C4-2B (cell line): ENCODE measurements at regions not wholly inside any gene's neighbourhood (a gene's known extent, or its start where the extent isn't known, plus 50 kb on each side); places are given as distances from the start of the nearest gene placed in this dataset.
A peak's percentile ranks its signal among the peaks of the same experiment; 100 is the strongest.

ENCODE experiments used
- H3K27ac ChIP-seq: fragments of 450-650 bp; 2 replicates; pipeline ENCODE4 v1.5.1; 2017
- ZFX ChIP-seq: fragments of 450-650 bp; IDR thresholded peaks from 2 replicates; pipeline ENCODE4 v1.6.1; 2017
- TF ChIP-seq, protein P1 (sequence below): fragments of 450-650 bp; conservative IDR thresholded peaks from 2 replicates; pipeline ENCODE4 v1.5.1; 2017; ENCODE audit warnings: mild to moderate bottlenecking

DNA sequence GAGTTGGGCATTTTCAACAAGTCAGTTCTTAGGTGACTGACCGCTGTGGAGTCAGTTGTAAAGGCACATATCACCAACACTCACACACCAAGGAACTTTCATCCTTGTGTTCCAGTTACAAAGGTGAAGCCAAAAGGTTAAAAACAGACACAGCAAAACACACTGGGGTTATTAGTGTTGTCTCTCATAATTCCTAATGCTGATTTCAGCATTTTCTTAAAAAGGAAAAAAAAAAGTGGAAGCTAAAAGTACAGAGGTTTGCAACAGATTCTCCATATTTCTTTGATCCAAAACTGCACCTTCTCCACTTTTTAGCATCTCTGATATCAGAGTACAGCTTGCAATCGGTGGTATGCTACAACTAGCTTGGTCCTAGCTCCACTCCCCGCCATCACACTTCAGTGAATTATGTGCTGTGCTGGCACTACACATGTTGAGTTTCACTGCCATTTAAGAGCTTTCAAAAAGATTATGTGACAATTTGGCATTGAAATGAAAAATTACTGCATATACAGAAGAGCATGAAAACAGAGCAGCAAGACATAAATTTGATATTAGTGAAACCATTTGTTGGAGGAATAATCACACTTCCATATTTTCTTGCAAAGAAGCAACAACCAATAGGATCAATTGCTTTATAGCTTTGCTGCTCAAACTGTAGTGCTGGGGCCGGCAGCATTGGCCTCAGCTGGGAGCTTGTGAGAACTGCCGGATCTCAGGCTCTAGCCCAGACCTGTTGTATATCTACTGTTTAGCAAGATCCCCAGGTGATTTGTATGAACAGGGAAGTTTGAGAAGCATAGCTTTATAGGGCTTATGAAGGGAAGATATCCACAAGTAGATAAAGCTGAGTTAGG is 62.3 kb upstream of the DAPL1 start:
- TF ChIP-seq, protein P1, sequence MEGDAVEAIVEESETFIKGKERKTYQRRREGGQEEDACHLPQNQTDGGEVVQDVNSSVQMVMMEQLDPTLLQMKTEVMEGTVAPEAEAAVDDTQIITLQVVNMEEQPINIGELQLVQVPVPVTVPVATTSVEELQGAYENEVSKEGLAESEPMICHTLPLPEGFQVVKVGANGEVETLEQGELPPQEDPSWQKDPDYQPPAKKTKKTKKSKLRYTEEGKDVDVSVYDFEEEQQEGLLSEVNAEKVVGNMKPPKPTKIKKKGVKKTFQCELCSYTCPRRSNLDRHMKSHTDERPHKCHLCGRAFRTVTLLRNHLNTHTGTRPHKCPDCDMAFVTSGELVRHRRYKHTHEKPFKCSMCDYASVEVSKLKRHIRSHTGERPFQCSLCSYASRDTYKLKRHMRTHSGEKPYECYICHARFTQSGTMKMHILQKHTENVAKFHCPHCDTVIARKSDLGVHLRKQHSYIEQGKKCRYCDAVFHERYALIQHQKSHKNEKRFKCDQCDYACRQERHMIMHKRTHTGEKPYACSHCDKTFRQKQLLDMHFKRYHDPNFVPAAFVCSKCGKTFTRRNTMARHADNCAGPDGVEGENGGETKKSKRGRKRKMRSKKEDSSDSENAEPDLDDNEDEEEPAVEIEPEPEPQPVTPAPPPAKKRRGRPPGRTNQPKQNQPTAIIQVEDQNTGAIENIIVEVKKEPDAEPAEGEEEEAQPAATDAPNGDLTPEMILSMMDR, result no peak
- no peak for TF ChIP-seq ZFX
- peak overlapping the region; percentile 16 for H3K27ac ChIP-seq

DNA sequence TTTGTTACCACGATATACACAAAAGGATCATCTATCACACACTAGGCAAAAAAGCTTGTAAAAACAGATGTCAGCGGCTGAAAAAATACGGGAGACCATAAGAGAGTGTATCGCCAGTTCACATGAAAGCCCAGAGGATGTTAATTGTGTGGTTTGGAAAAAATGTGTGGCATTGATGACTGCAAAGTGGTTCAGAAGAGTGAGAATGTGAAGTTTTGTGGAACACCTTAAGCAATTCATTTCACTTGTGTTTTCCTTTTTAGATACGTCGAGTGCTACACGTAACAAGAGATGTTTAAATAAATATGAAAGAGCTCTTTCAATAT is 61.7 kb upstream of the DAPL1 start:
- TF ChIP-seq, protein P1, result no peak
- TF ChIP-seq ZFX, result no peak
- no peak overlapping the region for H3K27ac ChIP-seq

DNA sequence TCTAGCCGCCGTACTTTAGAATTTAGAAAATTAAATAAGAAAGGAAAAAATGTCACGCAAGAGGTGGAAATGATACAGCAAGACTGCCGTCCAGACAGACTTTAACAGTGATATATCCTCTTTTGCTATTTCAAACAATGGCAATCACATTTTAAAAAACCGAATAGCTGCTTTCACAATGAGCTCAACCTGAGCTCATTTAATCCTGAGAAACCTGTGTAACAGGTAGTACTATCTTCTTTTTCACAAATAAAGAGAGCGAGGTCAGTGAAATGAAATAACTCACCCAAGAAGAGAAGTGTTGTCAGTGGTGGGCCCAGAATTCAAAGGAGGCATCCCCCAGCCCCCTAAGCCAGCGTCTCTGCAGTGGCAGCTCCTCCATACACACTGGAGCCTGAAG is 60.7 kb upstream of the DAPL1 start:
- H3K27ac ChIP-seq, result peak overlapping the region; percentile 57; the same call in 1 of the 2 replicates

DNA sequence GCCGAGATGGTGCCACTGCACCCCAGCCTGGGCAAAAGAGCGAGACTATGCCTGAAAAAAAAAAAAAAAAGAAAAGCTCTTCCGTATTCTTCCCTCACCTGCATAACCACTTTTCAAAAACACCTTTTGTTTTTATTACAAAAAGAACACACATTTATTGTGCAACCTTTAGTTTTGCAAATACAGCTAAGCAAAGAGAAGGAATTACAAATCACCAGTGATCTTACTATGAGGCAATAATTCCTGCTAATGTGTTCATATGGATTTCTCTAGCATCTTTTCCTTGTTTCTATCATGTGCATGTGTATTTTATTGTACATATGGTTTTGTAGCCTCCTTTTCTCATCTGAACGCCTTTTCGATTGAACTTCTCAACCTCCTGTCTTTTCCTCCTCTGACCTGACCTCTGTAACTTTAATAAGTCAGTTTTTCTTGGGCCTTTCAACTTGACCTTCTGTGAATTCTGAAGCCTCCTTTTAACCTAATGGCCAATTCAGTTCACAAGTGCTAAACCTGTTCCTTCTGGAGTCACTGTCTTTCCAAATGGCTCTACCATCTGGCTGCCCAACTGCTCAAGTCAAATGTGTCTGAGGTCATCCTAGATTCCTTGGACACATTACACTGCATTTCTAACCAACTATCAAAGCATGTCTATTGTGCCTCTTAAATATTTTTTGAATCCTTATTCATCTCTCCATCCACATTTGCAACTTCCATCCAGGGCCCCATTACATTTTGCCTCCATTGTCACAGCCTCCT is 59.1 kb upstream of the DAPL1 start:
- TF ChIP-seq ZFX, result no peak
- H3K27ac ChIP-seq, result peak overlapping the region; percentile 57; the same call in 1 of the 2 replicates

More for the DNA sequence above, 60.7 kb upstream of the DAPL1 start:
- TF ChIP-seq, protein P1, result no peak

DNA sequence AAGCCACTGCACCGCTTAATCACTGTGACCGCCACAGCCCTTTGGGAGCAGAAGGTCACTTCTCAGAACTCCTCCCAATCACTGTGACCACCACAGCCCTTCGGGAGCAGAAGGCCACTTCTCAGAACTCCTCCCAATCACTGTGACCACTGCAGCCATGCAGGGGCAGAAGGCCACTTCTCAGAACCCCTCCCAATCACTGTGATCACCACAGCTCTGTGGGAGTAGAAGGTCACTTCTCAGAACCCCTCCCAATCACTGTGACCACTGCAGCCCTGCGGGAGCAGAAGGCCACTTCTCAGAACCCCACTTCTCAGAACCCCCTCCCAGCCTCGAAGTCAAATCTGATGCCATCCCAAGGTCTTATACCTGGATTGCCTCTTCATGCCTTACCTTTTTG is 56.8 kb upstream of the DAPL1 start:
- no peak overlapping the region for H3K27ac ChIP-seq
- no peak for TF ChIP-seq ZFX
- TF ChIP-seq, protein P1, result no peak

DNA sequence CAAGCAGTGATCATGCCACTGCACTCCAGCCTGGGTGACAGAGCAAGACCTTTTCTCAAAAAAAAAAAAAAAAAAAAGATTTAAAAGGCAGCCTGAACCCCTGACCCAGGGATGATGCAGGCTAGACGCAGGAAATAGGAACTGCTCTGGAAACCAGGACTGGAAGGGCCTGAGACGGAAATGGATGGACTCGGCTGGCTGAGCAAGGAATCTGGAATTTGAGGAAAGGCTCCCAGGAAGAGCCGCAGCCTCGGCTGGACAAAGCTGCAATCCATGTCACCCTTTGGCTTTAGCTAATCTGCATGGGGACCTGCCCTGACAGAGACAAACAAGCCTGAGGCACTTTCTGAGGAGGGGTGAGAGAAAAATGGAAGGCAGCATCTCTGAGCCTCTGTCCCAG is 55.0 kb upstream of the DAPL1 start:
- TF ChIP-seq, protein P1, result no peak

DNA sequence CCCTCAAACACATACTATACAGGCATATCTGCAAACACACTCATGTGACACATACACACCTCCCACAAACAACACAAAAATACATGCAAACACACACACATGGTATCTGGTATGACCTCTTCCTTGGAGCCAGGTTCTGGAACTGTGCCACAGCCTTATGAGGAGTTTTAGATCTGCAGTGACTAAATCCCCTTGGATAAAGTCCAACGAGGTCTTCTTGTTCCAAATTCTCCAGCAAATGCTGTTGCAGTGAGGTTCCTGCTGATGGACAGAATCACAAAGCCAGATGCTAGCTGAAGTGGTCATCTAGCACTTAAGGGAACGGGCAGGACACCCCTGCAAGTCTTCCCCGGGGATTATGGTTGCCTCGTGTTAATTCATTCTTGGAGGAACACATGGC is 54.5 kb upstream of the DAPL1 start:
- TF ChIP-seq ZFX, result no peak
- TF ChIP-seq, protein P1, result no peak
- H3K27ac ChIP-seq, result no peak overlapping the region

More for the DNA sequence above, 55.0 kb upstream of the DAPL1 start:
- no peak overlapping the region for H3K27ac ChIP-seq
